PC-9 (cell line): ENCODE measurements at regions not wholly inside any gene's neighbourhood (a gene's known extent, or its start where the extent isn't known, plus 50 kb on each side); places are given as distances from the start of the nearest gene placed in this dataset.
A peak's percentile ranks its signal among the peaks of the same experiment; 100 is the strongest.

ENCODE experiments used
- BruUV-seq: library from RNA; stranded (reverse); fragments of 400-500 nt; replicated peaks from 2 replicates; lab custom pipeline; 2021; lab: Mats Ljungman, UMichigan
- CTCF ChIA-PET: fragments of 300-600 bp; sonication (Branson Sonifier 250); formaldehyde crosslinking; loops from one replicate; lab custom pipeline; 2022; ENCODE audit warnings: antibody characterized with exemption; lab: Charles Lee
- POLR2A ChIA-PET: fragments of 300-600 bp; sonication (Branson Sonifier 250); formaldehyde crosslinking; loops from one replicate; lab custom pipeline; 2022; ENCODE audit warnings: antibody characterized with exemption; ENCODE audit not compliant: unreplicated experiment; lab: Charles Lee
- DNase-seq, 2 experiments: peaks; one replicate each; pipeline versions ENCODE4 v3.0.0 to v3.0.0-alpha.2; 2015 to 2022; ENCODE audit warnings: mixed read lengths in 1 of 2
- H2AFZ ChIP-seq: fragments of 200-600 bp; sonication (generic); 2 replicates; pipeline ENCODE4 v1.8.1; 2017; ENCODE audit warnings: antibody characterized with exemption
- H3F3A ChIP-seq: fragments of 200-600 bp; sonication (generic); 2 replicates; pipeline ENCODE4 v1.8.1; 2017; ENCODE audit warnings: antibody characterized with exemption, mild to moderate bottlenecking, low read depth; ENCODE audit not compliant: insufficient read depth
- H3K27ac ChIP-seq: fragments of 200-600 bp; sonication (generic); 2 replicates; pipeline ENCODE4 v1.6.1; 2016; ENCODE audit warnings: mixed run types
- H3K27me3 ChIP-seq: fragments of 200-600 bp; sonication (generic); 2 replicates; pipeline ENCODE4 v1.6.1; 2016; ENCODE audit warnings: low read depth, mixed run types; ENCODE audit not compliant: insufficient read depth
- H3K36me3 ChIP-seq: fragments of 200-600 bp; sonication (generic); 2 replicates; pipeline ENCODE4 v1.6.1; 2016; ENCODE audit warnings: low read depth, mixed run types
- H3K4me1 ChIP-seq: fragments of 200-600 bp; sonication (generic); replicated peaks from 2 replicates; pipeline ENCODE4 v1.6.1; 2016; ENCODE audit warnings: mixed run types; ENCODE audit not compliant: insufficient read depth
- H3K4me2 ChIP-seq: fragments of 200-600 bp; sonication (generic); 2 replicates; pipeline ENCODE4 v1.6.1; 2017; ENCODE audit warnings: mixed run types
- H3K4me3 ChIP-seq: fragments of 200-600 bp; sonication (generic); 2 replicates; pipeline ENCODE4 v1.6.1; 2016; ENCODE audit warnings: mixed run types
- H3K79me2 ChIP-seq: fragments of 200-600 bp; sonication (generic); 2 replicates; pipeline ENCODE4 v1.6.1; 2017; ENCODE audit warnings: low read depth, mixed run types
- H3K9me2 ChIP-seq: fragments of 200-600 bp; sonication (generic); 2 replicates; pipeline ENCODE4 v1.8.1; 2017; ENCODE audit warnings: mild to moderate bottlenecking; ENCODE audit not compliant: insufficient read depth
- H3K9me3 ChIP-seq: fragments of 200-600 bp; sonication (generic); 2 replicates; pipeline ENCODE4 v1.8.1; 2016; ENCODE audit warnings: low read depth; ENCODE audit not compliant: insufficient read depth
- H4K20me1 ChIP-seq: fragments of 200-600 bp; sonication (generic); 2 replicates; pipeline ENCODE4 v1.8.1; 2017; ENCODE audit not compliant: insufficient read depth
- CTCF ChIP-seq: fragments of 200-600 bp; sonication (generic); conservative IDR thresholded peaks from 2 replicates; pipeline ENCODE4 v1.6.1; 2017; ENCODE audit warnings: mixed run types, antibody characterized with exemption, mild to moderate bottlenecking, moderate library complexity
- EZH2 ChIP-seq: fragments of 200-600 bp; sonication (generic); IDR thresholded peaks from 2 replicates; pipeline ENCODE4 v1.8.0; 2017; ENCODE audit warnings: antibody characterized with exemption, low read depth
- intact Hi-C: fragments of 100-400 bp; cut with micrococcal nuclease; formaldehyde crosslinking; loops from one replicate; pipeline ENCODE4 v1.10.0; 2022; ENCODE audit not compliant: unreplicated experiment

- H3K36me3 ChIP-seq = no peaks in the 10 kb centered on the region
- no peak overlapping the region for H2AFZ ChIP-seq
- H3K4me2 ChIP-seq = peak overlapping the region; percentile 51; the same call in 1 of the 2 replicates
- BruUV-seq = no TSS peak
- no peak overlapping the region for H3K27ac ChIP-seq
- H3K27me3 ChIP-seq = no peaks in the 10 kb centered on the region
- H3K9me2 ChIP-seq = no peaks in the 10 kb centered on the region
- POLR2A ChIA-PET = interaction anchor here (0.6 kb wide), 1 partner anchor 28 kb away, joined by 8 read pairs; no protein-coding TSS in a partner anchor
- no peak for TF ChIP-seq EZH2
- TF ChIP-seq CTCF = no peak
- CTCF ChIA-PET = no interaction called here
- no peaks in the 10 kb centered on the region for H3K79me2 ChIP-seq
- H4K20me1 ChIP-seq = no peaks in the 10 kb centered on the region
- peaks cover 12% of the 10 kb centered on the region; the same call in 1 of the 2 replicates for H3F3A ChIP-seq
- H3K4me1 ChIP-seq = peaks cover 15% of the 10 kb centered on the region
- intact Hi-C loops = no loop called here
- no peak for DNase-seq
- H3K9me3 ChIP-seq = no peaks in the 10 kb centered on the region
- H3K4me3 ChIP-seq = no peak overlapping the region
Observed at GRCh38 chr6:166691746-166692145, 64.7 kb upstream of the RPS6KA2 start.

GRCh38 chr6:166691199-166691598, 64.1 kb upstream of the RPS6KA2 start:
- no peaks in the 10 kb centered on the region for H3K36me3 ChIP-seq
- peaks cover 15% of the 10 kb centered on the region for H3K4me1 ChIP-seq
- H4K20me1 ChIP-seq = no peaks in the 10 kb centered on the region
- no TSS peak for BruUV-seq
- peak overlapping the region; percentile 51 for H3K4me2 ChIP-seq
- H3K27ac ChIP-seq = no peak overlapping the region
- no peaks in the 10 kb centered on the region for H3K27me3 ChIP-seq
- intact Hi-C loops = no loop called here
- TF ChIP-seq EZH2 (no peak), CTCF (no peak)
- H3K9me3 ChIP-seq = no peaks in the 10 kb centered on the region
- no peaks in the 10 kb centered on the region for H3K79me2 ChIP-seq
- ChIA-PET POLR2A (interaction anchor here (0.6 kb wide), 1 partner anchor 27 kb away, joined by 8 read pairs; no protein-coding TSS in a partner anchor), CTCF (no interaction called here)
- H3K4me3 ChIP-seq = no peak overlapping the region
- DNase-seq = peak; percentile 52 to 85
- no peak overlapping the region for H2AFZ ChIP-seq
- no peaks in the 10 kb centered on the region for H3K9me2 ChIP-seq
- H3F3A ChIP-seq = peaks cover 12% of the 10 kb centered on the region; the same call in 1 of the 2 replicates

GRCh38 chr6:166689687-166690086, 62.6 kb upstream of the RPS6KA2 start:
- intact Hi-C loops = no loop called here
- H4K20me1 ChIP-seq = no peaks in the 10 kb centered on the region
- no peaks in the 10 kb centered on the region for H3K36me3 ChIP-seq
- no peaks in the 10 kb centered on the region for H3K79me2 ChIP-seq
- H3K27me3 ChIP-seq = no peaks in the 10 kb centered on the region
- no peak overlapping the region for H3K27ac ChIP-seq
- H3K4me2 ChIP-seq = no peak overlapping the region
- ChIA-PET CTCF (no interaction called here), POLR2A (no interaction called here)
- BruUV-seq = no TSS peak
- H3K9me3 ChIP-seq = no peaks in the 10 kb centered on the region
- H3K4me3 ChIP-seq = no peak overlapping the region
- no peak for DNase-seq
- peaks cover 12% of the 10 kb centered on the region; the same call in 1 of the 2 replicates for H3F3A ChIP-seq
- H2AFZ ChIP-seq = no peak overlapping the region
- H3K4me1 ChIP-seq = peaks cover 15% of the 10 kb centered on the region
- no peaks in the 10 kb centered on the region for H3K9me2 ChIP-seq
- TF ChIP-seq EZH2 = no peak
- no peak for TF ChIP-seq CTCF
